Activated CD4-positive, alpha-beta T cell treated with anti-CD3 and anti-CD28 coated beads for 36 hours (primary cell): ENCODE measurements at regions not wholly inside any gene's neighbourhood (a gene's known extent, or its start where the extent isn't known, plus 50 kb on each side); places are given as distances from the start of the nearest gene placed in this dataset.

Source experiments
- ATAC-seq: fragments of 200-7000 bp; cut with Tn5 transposase; one replicate; pipeline ENCODE4 v1.10.0; 2021; ENCODE audit warnings: mild to moderate bottlenecking, moderate library complexity
- CTCF ChIA-PET: fragments of 350-600 bp; sonication (Branson Sonifier 250); formaldehyde crosslinking; loops from one replicate; lab custom pipeline; 2021; ENCODE audit warnings: antibody characterized with exemption; lab: Charles Lee
- POLR2A ChIA-PET: fragments of 350-600 bp; sonication (Branson Sonifier 250); formaldehyde crosslinking; loops from one replicate; lab custom pipeline; 2021; ENCODE audit warnings: antibody characterized with exemption, inconsistent platforms; lab: Charles Lee
- DNase-seq: peaks from one replicate; pipeline ENCODE4 v3.0.0-alpha.2; 2020
- H3K27ac Mint-ChIP-seq: one replicate; pipeline ENCODE4 v1.8.0; 2021; ENCODE audit warnings: mixed read lengths
- H3K27me3 Mint-ChIP-seq: one replicate; pipeline ENCODE4 v1.8.0; 2021; ENCODE audit warnings: mixed read lengths
- H3K36me3 Mint-ChIP-seq: one replicate; pipeline ENCODE4 v1.8.0; 2021; ENCODE audit warnings: low read depth, mixed read lengths
- H3K4me1 Mint-ChIP-seq: one replicate; pipeline ENCODE4 v1.8.0; 2021; ENCODE audit warnings: mixed read lengths
- H3K4me3 Mint-ChIP-seq: one replicate; pipeline ENCODE4 v1.8.0; 2021; ENCODE audit warnings: mild to moderate bottlenecking, moderate library complexity, mixed read lengths
- H3K9me3 Mint-ChIP-seq: one replicate; pipeline ENCODE4 v1.8.0; 2021; ENCODE audit warnings: low read depth, mixed read lengths
- intact Hi-C, 2 experiments: fragments of 100-400 bp; cut with DNase I in 1 of 2; cut with micrococcal nuclease in 1 of 2; formaldehyde crosslinking; loops; one replicate each; pipeline versions ENCODE4 v1.14.2 to v1.15.1; 2022 to 2024; cut with DNase I, micrococcal nuclease

DNA sequence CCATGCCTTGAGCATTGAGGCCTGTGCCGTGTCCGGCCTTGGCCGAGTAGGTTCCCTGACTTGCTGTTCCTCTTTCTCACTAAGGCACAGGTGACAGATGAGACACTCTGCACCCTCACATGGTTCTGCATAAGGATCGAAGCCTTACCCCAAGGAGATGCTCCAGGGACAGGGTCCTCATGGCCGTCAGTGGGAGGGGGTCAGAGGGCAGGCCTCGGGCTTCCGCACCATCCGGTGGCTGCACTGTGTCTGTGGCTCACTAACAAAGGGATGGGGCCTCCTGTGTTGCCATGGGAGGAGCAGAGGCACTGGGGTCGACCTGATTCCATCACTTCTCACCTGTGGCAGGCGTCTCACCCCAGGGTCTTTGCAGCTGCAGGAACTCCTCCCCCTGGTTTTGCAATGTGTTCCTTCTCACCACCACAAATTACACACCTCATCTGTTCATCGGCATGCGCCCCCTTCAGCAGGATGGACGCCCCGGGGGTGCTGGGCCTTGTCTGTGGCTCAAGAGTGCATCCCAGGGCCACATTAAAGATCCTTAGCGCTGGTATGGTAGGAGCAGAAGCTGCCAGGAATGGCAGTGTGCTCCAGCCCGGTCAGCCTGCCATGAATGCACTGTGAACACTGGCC is 113.3 kb upstream of the SOX1 start:
- intact Hi-C loops, result no loop called here
- POLR2A ChIA-PET, result no interaction called here
- CTCF ChIA-PET, result no interaction called here
- DNase-seq, result no peak
- no peaks in the 10 kb centered on the region for H3K4me1 Mint-ChIP-seq
- ATAC-seq, result no peak
- H3K27ac Mint-ChIP-seq, result no peak overlapping the region
- H3K4me3 Mint-ChIP-seq, result no peak overlapping the region
- H3K36me3 Mint-ChIP-seq, result no peaks in the 10 kb centered on the region
- peaks cover 3% of the 10 kb centered on the region for H3K9me3 Mint-ChIP-seq
- H3K27me3 Mint-ChIP-seq, result peaks cover 2% of the 10 kb centered on the region

DNA sequence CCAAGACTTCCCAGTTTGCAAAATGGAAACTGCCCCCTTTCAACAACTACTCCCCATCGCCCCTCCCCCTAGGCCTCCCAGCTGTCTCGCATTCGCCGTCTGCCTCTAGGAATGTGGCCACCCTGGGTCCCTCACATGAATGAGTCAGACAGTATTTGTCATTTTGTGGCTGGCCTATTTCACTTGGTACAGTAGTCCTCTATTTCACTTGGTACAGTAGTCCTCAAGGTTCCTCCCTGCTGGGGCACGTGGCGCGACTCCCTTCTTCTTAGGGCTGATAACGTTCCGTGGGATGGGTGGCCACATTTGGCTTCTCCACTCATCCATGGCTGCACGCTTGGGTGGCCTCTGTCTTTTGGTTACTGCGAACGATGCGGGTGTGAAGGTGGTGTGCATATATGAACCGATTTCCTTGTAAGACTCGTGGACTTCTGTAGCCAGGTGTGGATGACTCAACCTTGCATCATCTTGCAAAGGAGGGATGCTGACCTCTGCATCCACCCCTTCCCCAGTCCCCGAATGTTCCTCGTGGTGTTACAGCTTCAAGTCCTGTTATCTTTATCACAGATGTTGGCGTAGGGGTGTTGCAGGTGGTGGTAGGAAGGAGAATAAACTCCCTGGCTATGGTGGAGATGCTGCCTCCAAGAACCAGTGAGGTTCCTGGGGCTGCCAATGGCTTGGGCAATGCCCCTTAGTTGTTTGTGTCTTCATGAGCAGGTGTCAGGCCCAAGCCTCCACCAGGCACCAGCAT is 112.1 kb upstream of the SOX1 start:
- ChIA-PET POLR2A (no interaction called here), CTCF (no interaction called here)
- DNase-seq, result no peak
- H3K27ac Mint-ChIP-seq, result no peak overlapping the region
- H3K36me3 Mint-ChIP-seq, result no peaks in the 10 kb centered on the region
- peaks cover 3% of the 10 kb centered on the region for H3K9me3 Mint-ChIP-seq
- intact Hi-C loops, result no loop called here
- H3K4me1 Mint-ChIP-seq, result no peaks in the 10 kb centered on the region
- H3K4me3 Mint-ChIP-seq, result no peak overlapping the region
- H3K27me3 Mint-ChIP-seq, result peaks cover 2% of the 10 kb centered on the region
- ATAC-seq, result no peak

DNA sequence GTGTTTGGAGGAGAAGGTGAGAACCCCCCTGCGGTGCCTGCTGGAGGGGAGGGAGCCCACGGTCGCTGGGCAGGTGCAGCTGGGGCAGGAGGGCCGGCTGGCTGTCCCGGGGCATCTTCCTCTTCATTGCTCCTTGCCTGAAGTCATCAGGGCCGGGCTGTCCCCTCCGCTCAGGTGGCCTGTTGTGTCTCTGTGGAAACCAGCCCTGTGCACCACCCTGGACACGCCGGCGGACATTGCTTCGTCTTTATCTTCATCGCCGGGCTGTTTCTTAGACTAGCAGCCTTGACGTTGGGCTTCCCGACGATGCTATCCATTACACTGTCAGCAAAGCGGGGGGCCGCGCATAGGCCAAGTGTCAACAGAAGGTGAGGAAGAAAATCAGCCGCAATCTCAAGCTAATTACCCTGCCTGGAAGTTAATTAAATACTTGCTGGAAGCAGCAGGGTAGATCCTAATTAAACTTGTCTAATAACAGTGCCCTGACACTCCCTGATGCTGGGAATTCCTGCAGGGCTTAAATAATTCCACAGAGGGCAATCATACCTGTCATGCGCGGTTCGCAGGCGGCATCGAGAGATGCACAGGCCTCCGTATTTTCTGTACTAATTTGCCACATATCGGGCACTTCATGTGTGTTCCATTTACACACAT is 111.4 kb upstream of the SOX1 start:
- Mint-ChIP-seq H3K27ac (no peak overlapping the region), H3K27me3 (peaks cover 2% of the 10 kb centered on the region), H3K36me3 (no peaks in the 10 kb centered on the region), H3K9me3 (peaks cover 3% of the 10 kb centered on the region), H3K4me1 (no peaks in the 10 kb centered on the region), H3K4me3 (no peak overlapping the region)
- ChIA-PET CTCF (no interaction called here), POLR2A (no interaction called here)
- intact Hi-C loops, result no loop called here
- ATAC-seq (no peak), DNase-seq (no peak)

DNA sequence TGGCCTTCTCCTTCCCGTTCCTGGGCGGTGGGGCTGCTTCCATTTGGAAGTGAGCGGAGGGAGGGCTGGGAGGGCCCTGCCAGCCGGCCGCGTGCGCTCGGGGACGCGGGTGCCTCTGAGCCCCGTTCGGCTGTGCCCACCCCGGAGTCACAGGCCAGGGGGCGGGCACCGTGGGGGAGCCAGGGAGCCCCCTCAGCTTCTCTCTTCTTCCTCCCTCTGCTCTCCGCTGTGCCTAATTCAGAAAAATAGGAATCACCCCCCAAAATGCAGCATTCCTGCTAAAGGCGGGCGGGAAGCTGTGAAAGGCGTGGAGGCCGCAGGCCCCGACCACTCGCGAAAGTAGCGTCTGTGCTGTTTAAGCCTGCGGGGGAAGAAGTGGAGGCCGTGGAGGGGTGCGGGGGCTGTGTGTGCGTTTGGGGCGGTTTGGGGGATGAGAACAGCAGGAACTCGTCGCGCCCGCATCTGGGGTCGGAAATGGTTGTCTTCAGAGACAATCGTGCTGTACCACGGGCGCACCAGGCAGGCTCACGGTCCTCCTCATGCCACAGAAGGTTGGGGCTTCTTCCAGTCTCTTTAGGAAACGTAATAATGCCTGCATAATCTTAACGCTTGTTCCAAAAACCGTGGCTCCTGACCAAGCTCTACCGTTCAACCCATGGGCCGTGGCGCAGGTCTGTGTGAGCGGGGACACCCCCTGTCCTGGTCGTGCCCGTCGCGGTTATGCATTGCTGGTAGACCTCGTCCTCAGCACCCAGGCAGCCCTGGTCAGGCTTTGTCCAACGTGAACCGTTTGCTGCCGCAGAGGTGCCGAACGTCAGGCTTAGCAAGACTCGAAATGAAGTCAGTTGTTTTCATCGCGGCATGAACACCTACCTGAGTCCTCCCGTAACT is 110.4 kb upstream of the SOX1 start:
- CTCF ChIA-PET, result no interaction called here
- no peak for ATAC-seq
- Mint-ChIP-seq H3K4me1 (no peaks in the 10 kb centered on the region), H3K27me3 (no peaks in the 10 kb centered on the region), H3K36me3 (no peaks in the 10 kb centered on the region), H3K4me3 (no peak overlapping the region), H3K9me3 (no peaks in the 10 kb centered on the region), H3K27ac (no peak overlapping the region)
- POLR2A ChIA-PET, result no interaction called here
- intact Hi-C loops, result no loop called here
- no peak for DNase-seq

DNA sequence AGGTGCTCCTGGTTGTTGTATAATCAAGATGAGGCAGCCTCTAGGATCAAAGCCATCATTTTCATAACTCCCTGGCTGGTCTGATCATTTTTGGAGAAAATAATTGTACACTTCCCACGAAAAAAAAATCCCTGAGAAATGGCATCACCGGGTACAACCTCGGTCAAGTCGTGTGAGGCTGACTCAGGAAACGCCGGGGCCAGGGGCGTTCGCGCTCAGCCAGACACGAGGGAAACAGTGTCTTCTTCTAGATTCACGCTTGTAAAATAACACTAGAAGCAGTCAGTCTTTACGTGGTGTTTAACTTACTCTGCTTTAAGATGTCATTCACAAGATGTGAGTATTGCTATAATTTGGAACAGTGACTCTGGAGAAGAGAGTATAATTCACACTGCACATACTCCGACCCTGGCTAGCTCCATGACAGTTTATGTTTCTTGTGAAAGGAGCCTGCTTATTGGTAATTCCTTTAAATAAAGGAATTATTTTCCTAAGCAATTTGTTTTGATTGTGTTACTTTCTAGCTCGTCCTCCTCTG is 109.0 kb upstream of the SOX1 start:
- no peak for DNase-seq
- no peak overlapping the region for H3K4me3 Mint-ChIP-seq
- no peaks in the 10 kb centered on the region for H3K4me1 Mint-ChIP-seq
- no peaks in the 10 kb centered on the region for H3K27me3 Mint-ChIP-seq
- no peak overlapping the region for H3K27ac Mint-ChIP-seq
- ChIA-PET CTCF (no interaction called here), POLR2A (no interaction called here)
- no peaks in the 10 kb centered on the region for H3K9me3 Mint-ChIP-seq
- no peak for ATAC-seq
- intact Hi-C loops, result no loop called here
- no peaks in the 10 kb centered on the region for H3K36me3 Mint-ChIP-seq

DNA sequence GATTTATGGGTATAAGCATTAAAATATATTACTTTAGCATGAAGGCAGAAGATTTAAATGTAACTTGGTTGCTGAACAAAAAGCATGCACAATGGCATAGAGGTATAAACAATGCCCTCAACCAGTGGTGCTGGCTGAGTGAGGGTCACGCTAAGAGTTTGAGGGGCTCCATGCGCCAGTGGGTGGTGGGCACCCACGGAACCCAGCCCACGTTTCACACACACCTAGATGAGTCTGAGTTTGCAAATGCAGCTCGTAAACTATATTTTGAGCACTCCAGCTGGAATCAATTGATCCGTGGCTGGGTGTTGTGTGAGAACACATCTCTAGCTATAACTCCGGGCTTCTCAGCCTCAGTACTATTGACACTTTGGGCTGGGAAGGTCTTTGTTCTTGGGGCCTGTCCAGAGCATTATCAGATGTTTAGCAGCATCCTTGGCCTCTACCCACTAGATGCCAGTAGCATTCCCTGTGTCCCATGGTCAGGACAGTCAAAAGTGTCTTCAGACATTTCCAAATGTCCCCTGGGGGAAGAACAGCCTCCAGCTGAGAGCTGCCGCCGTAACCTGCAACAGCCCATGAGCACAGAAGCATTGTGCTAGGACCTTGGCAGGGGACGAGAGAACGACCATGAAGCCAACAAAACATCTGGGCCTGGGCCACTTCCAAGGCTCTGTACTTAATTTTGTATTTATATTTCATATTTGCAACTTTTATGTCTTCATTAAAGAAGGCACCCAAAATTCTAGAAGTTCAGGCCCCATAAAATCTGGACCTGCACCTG is 108.1 kb upstream of the SOX1 start:
- Mint-ChIP-seq H3K4me1 (no peaks in the 10 kb centered on the region), H3K9me3 (no peaks in the 10 kb centered on the region), H3K27ac (no peak overlapping the region), H3K4me3 (no peak overlapping the region), H3K27me3 (no peaks in the 10 kb centered on the region), H3K36me3 (no peaks in the 10 kb centered on the region)
- DNase-seq (no peak), ATAC-seq (no peak)
- ChIA-PET POLR2A (no interaction called here), CTCF (no interaction called here)
- intact Hi-C loops, result no loop called here

DNA sequence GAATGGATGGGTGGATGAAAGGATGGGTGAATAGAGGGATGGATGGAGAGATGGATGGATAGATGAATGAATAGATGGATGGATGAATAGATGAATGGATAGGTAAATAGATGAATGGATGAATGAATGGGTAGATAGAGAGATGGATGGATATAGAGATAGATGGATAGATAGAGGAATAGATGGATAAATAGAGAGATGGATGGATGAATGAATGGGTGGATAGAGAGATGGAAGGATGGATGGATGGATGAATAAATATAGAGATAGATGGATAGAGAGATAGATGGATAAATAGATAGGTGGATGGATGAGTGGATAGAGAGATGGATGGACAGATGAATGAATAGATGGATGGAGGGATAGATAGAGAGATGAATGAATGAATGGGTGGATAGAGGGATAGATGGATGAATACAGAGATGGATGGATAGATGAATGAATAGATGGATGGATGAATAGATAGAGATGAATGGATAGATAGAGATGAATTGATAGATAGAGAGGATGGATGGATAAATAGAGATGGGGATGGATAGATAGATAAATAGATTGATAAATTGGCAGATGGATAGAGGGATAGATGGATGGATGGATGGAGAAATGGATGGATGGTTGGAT is 106.7 kb upstream of the SOX1 start:
- Mint-ChIP-seq H3K27ac (no peak overlapping the region), H3K9me3 (no peaks in the 10 kb centered on the region), H3K4me3 (no peak overlapping the region), H3K36me3 (no peaks in the 10 kb centered on the region), H3K27me3 (no peaks in the 10 kb centered on the region), H3K4me1 (no peaks in the 10 kb centered on the region)
- intact Hi-C loops, result no loop called here
- no peak for DNase-seq
- ATAC-seq, result no peak
- POLR2A ChIA-PET, result no interaction called here
- CTCF ChIA-PET, result interaction anchor here (0.6 kb wide), 2 partner anchors 477 to 610 kb away, joined by 3 read pairs; no protein-coding TSS in a partner anchor

DNA sequence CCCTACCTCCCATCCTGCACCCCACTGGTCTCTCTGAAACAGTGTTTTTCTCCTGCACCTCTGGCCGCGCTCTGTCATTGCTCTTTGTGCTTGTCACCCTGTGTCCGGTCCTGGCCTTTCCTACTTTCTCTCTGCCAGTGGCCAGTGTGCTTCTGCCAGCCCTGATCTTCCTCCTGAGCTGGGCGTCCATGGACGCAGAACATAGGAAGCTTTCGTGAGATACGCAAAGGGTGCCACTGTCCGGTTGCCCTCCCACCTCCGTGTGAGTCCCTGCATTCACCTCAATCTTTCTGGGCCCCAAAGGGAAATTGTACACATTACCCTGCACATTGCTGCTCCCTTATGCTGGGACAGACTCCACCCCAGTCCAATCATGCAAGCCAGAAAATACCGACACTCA is 105.7 kb upstream of the SOX1 start:
- Mint-ChIP-seq H3K4me3 (no peak overlapping the region), H3K9me3 (no peaks in the 10 kb centered on the region), H3K27ac (no peak overlapping the region), H3K36me3 (no peaks in the 10 kb centered on the region), H3K27me3 (no peaks in the 10 kb centered on the region), H3K4me1 (no peaks in the 10 kb centered on the region)
- ChIA-PET CTCF (no interaction called here), POLR2A (no interaction called here)
- ATAC-seq (no peak), DNase-seq (no peak)
- intact Hi-C loops, result no loop called here

DNA sequence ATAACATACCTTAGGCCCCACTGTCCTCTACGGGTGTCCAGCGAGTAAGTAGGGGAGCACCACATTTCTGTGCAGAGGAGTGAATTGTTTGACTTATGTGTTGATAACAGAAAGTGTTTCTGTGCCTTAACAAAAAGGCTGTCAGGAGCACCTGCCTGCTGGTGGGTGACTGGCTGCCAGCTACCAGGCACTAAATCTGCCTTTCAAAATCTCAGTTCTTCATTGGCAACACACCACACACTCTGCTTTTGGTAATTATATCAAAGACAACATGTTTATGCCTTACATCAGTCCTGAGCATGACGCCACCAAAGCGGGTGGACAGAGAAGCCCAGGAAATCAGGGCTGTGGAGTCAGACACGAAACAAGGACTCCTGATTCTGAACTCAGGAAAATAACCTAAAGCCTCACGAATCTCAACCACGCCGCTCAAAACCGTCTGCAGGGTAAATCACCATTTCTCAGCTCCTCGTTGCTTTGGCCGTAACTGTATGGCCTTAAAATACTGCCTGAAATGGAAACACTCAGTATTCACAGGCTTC is 105.2 kb upstream of the SOX1 start:
- Mint-ChIP-seq H3K36me3 (no peaks in the 10 kb centered on the region), H3K27me3 (no peaks in the 10 kb centered on the region), H3K9me3 (no peaks in the 10 kb centered on the region), H3K4me1 (no peaks in the 10 kb centered on the region), H3K4me3 (no peak overlapping the region), H3K27ac (no peak overlapping the region)
- DNase-seq (no peak), ATAC-seq (no peak)
- POLR2A ChIA-PET, result no interaction called here
- intact Hi-C loops, result no loop called here
- CTCF ChIA-PET, result no interaction called here

DNA sequence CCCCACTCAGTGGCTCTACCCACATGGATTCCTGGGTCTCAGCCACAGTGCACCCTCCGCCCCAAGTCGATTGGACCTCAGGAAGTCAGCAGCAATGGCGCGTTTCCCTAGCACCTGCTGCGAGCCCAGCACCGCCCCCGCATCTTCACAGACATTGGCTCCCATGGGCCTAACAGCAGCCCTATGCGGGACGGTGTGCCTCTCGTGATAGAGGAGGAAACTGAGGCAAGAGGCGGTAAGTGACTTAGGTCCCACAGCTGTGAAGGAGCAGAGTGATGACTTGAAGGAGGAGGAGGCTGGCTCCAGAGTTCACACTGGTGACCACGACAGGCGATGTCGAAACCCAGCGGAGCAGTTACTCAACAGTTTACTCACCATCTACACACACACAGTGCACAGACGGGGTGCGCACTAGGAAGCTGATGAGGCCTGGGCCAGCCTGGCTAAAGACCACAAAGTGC is 104.5 kb upstream of the SOX1 start:
- no peak for DNase-seq
- POLR2A ChIA-PET, result no interaction called here
- no peak overlapping the region for H3K4me3 Mint-ChIP-seq
- CTCF ChIA-PET, result no interaction called here
- H3K27ac Mint-ChIP-seq, result no peak overlapping the region
- no peak for ATAC-seq
- no peaks in the 10 kb centered on the region for H3K4me1 Mint-ChIP-seq
- H3K9me3 Mint-ChIP-seq, result no peaks in the 10 kb centered on the region
- intact Hi-C loops, result no loop called here
- no peaks in the 10 kb centered on the region for H3K36me3 Mint-ChIP-seq
- H3K27me3 Mint-ChIP-seq, result no peaks in the 10 kb centered on the region
